NCI-H446 (cell line): ENCODE measurements at regions not wholly inside any gene's neighbourhood (a gene's known extent, or its start where the extent isn't known, plus 50 kb on each side); places are given as distances from the start of the nearest gene placed in this dataset.
A peak's percentile ranks its signal among the peaks of the same experiment; 100 is the strongest.

ENCODE experiments used
- DNase-seq, 2 experiments: peaks; one replicate each; lab custom pipeline; 2025; lab: John Stamatoyannopoulos, UW

DNA sequence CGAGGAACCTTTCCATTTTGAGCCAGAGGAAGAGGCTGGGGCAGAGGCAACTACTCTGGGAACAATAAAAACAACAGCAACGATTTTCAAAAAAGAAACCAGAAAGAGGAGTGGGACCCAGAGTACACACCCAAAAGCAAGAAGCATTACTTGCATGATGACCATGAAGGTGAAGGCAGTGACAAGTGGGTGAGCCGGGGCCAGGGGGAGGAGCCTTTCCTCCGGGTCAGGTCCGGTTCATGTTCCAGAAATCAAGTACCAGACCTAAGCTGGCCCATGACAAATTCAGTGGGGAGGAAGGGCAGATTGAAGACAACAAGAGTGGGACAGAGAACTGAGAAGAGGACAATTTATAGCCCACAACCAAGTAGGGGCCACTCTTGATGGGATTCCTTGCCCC lies 77.2 kb upstream of the STT3B start:
- no peak for DNase-seq

DNA sequence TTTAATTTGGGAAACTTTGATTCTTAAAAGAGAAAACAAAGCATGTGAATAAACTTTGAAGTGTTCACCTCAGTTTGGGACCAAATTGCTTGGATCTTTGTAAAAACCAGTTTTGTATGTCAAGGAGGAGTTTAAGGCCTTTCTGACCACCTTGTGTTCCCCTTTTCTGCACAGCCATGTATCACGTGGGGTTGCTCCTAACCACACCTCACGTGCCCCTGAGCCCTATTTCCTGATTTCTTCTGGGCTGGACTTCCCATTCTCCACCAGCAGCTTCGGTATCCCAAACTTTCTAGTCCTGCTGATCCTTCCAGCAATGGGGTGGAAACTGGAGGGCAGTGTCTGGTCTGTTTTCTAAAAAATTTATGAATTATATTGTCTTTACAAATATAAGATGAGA lies 76.4 kb upstream of the STT3B start:
- no peak for DNase-seq

DNA sequence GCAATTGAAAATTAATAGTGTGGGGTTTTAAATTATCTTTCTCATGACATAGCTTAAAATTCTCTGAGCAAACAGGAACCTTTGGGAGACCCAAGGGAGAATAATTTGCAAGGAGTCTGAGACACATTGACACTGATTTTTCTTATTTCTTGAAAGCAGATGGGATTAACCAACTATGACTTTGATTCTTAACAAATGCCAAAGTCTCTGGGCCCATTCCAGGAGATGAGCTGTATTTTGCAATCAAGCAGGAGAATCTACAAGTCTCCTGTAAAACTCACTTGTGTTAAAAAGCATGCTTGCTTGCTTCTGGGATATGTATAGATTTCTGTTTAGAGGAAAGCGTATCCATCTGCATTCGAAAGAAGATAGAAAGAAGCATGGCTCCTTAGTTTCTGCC lies 71.3 kb upstream of the STT3B start:
- peak; percentile 1 to 15 for DNase-seq

DNA sequence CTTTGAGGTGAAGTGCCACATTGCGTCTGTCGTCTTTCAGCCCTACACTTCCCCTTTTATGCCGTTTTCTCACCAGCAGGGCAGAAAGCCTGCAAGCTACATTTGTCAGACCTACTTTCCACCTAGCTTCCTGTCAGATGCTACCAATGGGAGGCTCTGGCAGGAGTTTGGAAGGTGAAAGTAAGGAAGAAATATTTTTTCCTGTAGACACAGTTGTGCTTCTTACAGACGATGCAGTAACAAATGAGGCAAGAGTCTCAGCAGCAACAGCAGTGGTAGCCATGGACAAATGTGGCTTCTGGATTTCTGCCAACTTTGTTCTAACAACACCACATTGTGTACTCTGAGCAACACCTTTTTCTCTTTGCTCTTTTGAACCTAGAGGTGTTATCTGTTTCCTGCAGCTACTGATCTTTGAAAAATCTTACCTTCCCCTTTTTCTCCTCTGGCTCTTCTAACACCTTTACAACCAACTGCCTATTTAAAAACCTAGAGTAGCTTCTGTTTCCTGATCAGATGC lies 70.6 kb upstream of the STT3B start:
- DNase-seq = no peak

DNA sequence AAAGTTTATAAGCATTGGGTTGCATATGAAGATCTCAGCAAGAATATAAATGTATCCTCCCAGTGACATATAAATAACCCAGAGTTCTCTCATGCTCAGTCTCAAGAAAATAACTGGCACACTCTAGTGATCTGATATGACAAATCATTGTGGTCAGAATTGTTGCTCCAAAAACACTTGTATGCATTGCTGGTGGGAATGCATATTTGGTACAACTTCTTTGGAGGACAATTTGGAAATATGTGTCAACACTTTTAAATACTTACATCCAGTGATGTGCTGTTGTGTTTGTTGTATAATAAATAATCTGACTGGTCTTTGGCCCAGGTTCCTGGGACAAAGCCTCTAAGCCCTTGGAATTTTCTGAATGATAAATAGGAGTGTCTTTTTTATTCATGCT lies 66.7 kb upstream of the STT3B start:
- DNase-seq = no peak

DNA sequence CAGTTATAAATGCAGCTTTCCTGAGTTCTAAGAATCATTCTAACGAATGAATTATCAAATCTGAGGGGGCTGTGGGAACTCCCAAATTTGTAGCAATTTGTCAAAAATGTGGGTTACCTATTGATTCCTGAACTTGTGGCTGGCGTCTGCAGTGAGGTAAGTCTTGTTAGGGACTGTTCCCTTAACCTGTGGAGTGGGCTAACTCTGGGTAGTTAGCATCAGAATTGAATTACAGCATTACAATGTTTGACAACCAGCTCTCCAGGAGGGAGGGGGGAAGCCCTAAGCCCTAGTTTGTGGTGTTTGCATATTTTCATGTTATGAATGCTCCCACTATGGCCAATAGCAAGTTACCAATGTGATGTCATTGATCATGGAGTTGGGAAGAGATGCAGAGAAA lies 65.9 kb upstream of the STT3B start:
- DNase-seq = no peak

DNA sequence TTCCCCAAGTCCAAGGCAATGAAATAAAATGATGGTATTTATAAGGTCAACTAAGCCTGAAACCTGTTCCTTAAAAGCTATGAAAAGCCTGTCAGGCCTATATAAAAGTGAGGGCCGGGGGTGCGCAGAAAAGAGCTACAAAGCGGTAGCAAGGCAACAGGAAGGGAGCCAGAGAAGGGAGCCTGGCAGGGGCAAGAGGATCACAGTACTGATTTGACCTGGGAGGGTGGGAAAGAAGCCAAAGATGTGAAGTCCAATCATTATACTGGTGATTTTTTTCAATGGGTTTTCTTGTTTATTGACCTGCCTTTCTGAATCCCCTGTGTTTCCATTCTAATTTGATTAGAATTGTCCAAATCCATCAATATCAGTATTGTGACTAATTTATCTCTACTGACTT lies 64.3 kb upstream of the STT3B start:
- DNase-seq = no peak

DNA sequence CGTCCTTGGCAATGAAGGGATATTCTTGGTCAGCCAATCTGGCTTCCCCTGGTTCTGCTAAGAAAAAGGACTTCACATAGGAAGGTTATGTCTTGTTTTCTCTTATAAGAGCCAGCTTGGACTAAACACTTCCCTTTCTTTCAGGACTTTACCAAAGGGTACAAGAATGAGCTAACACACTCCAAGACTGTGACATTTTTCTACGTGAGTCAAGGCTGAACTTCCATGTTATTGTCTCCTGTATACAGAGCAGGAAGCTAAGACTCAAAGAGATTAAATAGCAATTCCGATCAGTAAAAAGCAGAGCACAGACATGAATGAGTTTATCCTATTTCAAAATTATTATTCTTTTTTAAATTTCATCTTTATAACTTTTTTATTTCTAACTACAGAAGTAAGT lies 63.3 kb upstream of the STT3B start:
- DNase-seq = no peak

DNA sequence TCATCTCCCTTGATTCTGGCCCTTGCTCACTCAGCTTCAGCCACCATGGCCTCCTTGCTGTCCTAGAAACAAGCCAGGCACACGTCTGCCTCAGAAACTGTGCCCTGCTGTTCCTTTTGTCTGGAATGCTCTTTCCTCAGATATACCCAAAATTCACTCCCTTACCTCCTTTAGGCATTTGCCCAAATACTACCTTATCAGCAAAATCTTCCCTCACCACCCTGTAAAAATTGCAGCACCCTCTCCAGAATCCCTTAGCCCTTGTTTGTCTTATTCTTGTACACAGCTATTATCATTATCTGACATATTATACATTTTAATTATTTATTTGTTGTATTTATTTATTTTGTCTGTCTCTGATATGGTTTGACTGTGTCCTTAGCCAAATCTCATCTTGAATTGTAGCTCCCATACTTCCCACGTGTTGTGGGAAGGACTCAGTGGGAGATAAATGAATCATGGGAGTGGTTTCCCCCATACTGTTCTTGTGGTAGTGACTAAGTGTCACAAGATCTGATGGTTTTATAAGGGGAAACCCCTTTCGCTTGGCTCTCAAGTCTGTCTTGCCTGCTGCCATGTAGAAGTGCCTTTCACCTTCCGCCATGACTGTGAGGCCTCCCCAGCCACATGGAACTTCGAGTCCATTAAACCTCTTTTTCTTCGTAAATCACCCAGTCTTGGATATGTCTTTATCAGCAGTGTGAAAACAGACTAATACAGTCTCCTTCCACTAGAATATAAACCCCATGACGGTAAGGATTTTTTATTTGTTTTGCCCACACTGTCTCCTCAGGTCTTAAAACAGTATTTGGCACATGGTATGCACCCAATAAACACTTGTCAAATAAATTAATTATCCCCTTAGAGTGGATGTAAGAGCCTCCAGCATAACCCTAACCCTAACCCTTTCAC lies 60.0 kb upstream of the STT3B start:
- DNase-seq = no peak

DNA sequence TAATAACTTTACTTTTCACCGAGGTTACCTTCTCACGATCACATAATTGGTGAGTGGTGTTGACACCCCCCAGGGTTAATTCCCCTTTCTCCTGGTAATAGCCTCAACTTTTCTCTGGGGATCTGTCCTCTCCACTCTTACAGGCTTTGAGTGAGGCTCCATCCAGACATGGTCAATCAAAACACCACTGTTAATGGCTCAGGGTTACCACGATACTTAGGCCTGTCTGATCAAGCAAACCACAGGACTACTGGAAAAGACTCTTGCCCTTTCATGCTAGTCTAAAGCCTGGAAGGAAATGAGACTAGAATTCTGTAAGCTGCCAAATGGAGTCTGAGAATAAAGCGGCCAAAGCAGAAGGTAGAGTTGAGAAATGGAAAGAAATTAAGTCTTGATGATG lies 56.5 kb upstream of the STT3B start:
- no peak for DNase-seq

DNA sequence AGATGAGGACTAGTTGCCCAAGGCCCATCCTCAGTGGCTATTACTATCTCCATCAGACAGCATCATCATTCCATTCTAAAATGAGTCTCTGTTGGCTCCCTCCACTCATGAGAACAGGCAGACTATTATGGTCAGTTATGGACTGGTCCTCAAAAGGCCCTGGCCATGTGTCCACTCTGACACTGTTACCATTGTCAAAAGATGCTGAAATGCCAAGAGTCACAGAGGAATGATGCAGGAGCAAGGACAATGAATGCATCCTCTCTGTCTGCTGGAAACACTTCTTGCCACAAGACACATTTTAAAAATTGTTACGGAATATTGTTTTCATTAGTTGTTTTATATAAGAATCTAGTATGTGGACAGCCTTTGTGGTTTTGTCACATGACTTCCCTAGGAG lies 53.3 kb upstream of the STT3B start:
- DNase-seq = no peak

DNA sequence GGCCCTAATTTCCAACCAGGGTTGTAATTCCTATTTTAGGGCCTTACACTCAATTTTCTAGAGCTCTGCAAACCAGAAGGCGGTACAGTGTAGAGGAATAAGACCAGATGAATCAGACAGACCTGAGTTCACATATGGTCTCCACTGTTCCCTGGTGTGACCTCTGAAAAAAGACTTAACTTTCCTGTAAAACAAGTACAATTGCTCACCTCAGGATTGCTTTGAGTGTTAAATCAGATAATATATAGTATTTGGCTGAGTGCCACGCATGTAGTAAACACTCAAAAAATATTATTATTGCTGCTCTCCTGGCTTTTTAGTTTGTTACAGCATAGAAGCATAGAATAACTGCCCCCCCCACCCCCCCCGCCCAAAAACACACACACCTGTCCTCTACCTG lies 51.0 kb upstream of the STT3B start:
- no peak for DNase-seq

DNA sequence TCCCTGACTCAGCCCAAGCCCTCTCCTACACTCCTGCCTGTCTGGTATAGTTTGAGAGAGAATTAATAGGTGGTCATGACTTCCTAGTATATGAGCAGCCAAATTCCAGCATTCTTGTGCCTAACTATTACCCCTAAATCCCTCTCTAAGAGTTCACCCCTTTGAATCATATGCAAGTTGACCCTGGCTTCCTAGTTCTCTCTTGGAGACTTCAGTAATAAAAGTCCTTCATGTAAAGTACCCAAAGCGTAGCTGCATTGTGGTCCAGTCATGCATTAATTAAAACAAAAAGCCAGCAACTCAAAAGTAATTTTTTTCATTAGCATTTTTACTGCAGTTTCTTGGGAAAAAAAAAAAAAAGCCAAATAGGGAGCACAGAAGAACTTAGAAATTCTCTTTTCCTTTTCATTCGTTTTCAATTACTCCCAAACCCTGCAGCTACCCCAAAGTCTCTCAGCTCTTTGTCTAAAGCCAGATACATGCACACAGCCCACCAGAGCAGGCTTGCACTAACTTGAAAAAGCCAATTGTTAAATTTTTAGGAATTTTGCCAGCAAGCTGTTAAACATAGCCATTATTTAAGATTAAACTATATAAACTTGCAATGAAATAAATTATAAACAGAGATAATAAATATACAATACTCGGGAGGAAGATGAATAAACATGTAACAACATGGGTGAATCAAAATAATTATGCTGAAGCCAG lies 50.1 kb upstream of the STT3B start:
- no peak for DNase-seq
